ENCODE measurements at regions not wholly inside any gene's neighbourhood (a gene's known extent, or its start where the extent isn't known, plus 50 kb on each side); places are given as distances from the start of the nearest gene placed in this dataset.

GRCh38 chr16:6492742-6493141 is 839.9 kb upstream of the RBFOX1 start:
- TF ChIP-seq CTCF (IDR thresholded peaks at IDR 0.05; ENCODE audit: low read depth, low read length, poor library complexity, severe bottlenecking) (no peak), EZH2phosphoT487 (IDR thresholded peaks at IDR 0.05; ENCODE audit: borderline replicate concordance, low read length) (no peak)
